GM18519 (cell line): ENCODE measurements at regions not wholly inside any gene's neighbourhood (a gene's known extent, or its start where the extent isn't known, plus 50 kb on each side); places are given as distances from the start of the nearest gene placed in this dataset.

ENCODE experiments used
- ATAC-seq: cut with Tn5 transposase; IDR thresholded peaks from one replicate; pipeline ENCODE4 v1.9.1; 2021; ENCODE audit warnings: mild to moderate bottlenecking, moderate library complexity; ENCODE audit not compliant: unreplicated experiment, low FRiP score

- ATAC-seq, result no peak
These were observed 183.1 kb downstream of the INO80D start for GRCh38 chr2:205902900-205903237.

GRCh38 chr2:205902041-205902899 lies 183.7 kb downstream of the INO80D start:
- no peak for ATAC-seq

- no peak for ATAC-seq
These were observed 184.5 kb downstream of the INO80D start for GRCh38 chr2:205901491-205901890.

DNA sequence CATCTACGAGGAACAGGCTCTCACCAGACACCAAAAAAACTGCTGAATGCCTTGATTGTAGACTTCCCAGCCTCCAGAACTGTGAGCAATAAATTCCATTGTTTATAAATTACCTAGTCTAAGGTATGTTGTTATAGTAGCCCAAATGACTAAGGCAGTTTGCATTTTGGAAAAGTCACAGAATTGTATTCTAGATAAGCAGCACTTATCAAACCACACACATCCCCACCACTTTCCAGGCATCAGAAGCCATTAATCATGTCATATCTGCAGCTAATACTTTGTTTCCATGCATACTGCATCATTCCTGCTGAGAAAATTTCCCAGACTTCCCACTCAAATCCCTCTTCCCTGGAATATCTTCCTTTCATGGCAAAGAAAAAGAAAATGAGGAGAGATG lies 187.2 kb downstream of the INO80D start:
- ATAC-seq, result no peak

- no peak for ATAC-seq
These were observed 189.9 kb downstream of the INO80D start for GRCh38 chr2:205895981-205896655.

DNA sequence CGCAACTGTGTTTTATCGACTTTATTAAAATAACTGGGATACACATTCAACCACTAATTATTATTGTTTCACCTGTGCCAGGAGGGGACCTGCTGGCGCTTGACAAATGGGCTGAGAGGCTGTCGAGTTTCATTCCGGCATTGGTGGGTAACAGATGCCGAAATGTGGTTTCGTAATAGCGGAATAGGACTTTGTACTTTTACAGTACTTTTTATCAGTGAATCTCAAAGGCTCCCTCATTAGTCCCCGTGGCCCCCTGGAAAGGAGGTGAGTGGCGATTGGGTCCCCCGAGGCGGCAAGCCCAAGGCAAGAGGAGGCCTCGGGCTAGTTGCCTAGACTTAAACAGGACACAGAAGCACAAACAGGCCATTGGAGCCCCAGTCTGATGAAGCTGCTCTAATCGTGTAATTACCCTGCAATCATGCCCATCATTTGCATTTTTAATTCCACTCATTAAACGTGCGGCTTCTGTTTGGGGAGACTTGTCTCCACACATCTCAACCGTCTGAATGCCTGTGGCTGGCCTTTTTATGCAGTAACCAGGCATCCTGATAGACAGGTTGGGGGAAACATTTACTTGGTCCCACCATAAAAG lies 193.2 kb downstream of the INO80D start:
- ATAC-seq, result no peak

DNA sequence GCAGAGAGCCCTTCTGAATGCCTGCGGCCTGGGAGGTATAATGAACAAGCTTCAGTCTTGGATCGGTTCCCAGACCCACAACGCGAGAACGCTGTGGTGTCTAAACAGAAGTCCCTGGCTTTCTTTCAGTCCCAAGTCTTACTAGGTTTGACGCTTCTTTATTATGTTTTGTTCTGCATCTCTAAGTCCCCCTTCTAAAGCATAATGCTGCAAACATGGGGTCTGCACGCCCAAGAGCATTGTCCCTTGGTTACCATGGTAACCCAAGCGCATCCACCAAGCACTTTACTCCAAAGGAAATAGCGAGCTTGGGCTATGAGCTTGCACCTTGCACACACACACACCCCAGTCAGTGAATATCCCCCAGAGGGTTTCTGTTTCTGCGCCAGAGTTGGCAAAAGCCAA lies 193.7 kb downstream of the INO80D start:
- ATAC-seq, result no peak

- ATAC-seq, result no peak
These were observed 196.9 kb downstream of the INO80D start for GRCh38 chr2:205889114-205889513.

GRCh38 chr2:205887637-205888036 lies 198.3 kb downstream of the INO80D start:
- ATAC-seq, result no peak

DNA sequence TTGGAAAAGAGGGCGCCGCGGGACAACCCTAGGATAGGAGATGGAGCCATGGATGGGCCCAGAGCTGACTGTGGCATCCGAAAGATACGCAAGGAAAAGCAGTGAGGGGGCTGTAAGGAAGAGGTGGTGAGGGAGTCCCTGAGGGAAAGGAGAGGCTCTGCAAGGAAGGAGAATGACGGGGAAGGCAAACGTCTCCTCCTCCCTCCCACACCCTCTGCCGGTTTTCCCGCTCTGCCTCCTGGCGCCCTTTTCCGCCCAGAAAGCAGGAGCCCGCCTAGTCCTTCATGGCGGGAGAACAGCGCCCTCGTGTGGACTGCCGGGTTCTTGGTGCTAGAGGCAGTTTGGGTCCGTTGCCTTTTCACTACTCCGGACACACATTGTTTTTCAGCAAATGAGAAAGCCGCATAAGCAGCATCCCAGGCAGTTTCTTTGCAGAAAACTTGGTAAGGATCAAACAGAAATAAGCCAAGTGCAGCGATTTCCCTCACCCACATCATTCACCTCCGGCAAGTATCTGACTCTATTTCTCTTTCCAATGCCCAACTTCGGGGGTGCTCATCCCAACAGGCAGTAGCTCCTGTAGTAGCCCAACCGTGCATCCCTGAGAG lies 200.4 kb downstream of the INO80D start:
- ATAC-seq, result no peak

DNA sequence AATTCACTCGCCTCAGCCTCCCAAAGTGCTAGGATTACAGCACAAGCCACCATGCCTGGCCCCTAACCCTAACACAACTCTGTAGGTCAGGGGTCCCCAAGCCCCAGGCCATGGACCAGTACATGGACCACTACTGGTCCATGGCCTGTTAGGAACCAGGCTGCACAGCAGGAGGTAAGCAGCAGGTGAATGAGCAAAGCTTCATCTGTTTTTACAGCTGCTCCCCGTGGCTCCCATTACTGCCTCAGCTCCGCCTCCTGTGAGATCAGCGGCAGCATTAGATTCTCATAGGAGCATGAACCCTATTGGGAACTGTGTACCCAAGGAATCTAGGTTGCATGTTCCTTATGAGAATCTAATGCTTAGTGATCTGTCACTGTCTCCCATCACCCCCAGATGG lies 201.7 kb downstream of the NRP2 start:
- ATAC-seq, result no peak

DNA sequence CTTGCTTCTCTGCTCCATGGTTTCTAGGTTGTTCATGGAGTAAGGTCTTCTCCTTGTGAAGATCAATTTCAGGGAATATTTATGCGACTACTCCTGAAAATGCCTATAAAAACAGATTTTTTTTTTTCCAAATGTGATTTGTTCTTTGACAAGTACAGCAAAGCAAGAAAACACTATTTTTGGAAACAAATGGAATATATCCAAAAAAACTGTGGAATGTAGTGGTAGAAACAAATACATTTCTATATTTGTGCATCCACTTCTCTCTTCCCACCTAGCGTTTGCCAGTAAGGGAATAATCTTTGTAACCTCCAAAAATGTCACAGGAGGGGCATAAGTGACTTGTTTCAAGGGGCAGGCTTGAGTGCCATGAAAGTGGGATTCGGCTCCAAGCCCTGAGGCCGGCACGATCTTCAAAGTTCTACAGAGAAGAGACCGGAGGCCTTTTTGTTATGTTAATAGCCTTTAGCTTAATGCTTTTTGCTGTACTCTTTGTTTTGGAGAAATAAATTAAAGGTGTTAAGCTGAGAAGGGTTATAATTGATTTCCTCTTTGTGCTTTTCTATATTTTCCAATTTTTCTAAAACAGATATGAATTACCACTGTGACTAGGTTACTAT lies 200.6 kb downstream of the NRP2 start:
- ATAC-seq, result no peak

DNA sequence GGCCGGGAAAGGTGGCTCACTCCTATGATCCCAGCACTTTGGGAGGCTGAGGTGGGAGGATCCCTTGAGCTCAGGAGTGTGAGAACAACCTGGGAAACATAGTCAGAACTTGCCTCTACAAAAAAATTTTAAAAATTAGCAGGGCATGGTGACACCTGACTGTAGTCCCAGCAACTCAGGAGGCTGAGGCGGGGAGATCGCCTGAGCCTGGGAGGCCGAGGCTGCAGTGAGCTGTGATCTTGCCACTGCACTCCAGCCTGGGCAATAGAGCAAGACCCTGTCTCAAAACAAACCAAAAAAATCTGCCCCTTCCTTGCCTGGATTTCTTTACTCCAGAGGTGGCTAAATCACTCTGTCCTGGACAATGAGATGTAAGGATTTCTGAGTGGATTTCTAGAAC lies 197.7 kb downstream of the NRP2 start:
- ATAC-seq, result no peak

DNA sequence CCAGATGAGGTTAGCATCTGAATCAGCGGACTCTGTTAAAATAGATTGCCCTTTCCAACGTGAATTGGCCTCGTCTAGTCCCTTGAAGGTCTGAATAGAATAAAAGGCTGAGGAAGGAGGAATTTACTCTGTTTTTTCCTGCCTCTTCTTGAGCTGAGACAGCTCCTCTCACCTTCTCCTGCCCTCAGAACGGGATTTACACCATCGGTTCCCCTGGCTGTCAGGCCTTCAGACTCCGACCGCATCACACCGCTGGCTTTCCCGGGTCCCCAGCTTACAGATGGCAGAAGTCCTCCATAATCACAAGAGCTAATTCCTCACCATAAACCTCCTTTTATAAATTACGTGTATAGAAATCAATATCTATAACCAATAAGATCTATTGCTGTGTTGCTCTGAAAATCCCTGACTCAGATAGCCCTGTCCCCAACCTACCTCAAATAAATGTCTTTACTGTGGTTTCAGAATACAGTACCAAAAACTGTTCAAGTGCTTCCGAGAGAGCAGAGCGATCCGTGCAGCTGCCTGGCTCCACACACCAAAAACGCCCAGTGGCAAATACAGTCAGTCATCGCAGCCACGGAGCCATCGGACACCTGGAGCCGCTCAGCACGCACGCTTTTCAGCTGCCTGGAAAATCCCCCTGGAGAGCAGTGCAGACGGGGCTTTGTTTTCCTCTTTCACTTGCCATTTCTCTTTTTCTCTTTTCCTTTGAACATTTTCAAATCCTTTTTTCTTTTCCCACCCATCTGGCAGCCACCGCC lies 196.9 kb downstream of the NRP2 start:
- no peak for ATAC-seq

DNA sequence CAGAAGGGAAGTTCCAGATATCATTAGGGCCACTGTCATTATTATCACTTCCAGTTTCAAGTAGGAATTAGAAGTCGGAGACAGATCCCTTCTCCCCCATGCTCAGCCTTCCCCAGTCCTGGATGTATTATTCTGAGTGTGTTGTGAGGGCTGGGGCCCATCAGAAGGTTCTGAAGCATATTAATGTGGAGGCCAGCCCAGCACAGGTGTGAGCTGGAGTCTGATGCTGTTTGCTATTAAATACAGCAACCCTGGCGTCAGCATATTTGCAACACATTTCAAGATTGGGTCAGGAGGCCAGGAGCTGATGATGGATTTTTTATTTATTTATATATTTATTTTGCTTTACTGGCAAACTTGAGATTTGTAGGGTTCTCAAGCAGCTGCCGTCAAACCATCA lies 195.2 kb downstream of the NRP2 start:
- ATAC-seq, result no peak

- ATAC-seq, result no peak
These were observed 193.8 kb downstream of the NRP2 start for GRCh38 chr2:205876127-205876526.

GRCh38 chr2:205872716-205873115 lies 190.4 kb downstream of the NRP2 start:
- ATAC-seq, result no peak

- ATAC-seq, result no peak
These were observed 187.1 kb downstream of the NRP2 start for GRCh38 chr2:205869439-205869838.

DNA sequence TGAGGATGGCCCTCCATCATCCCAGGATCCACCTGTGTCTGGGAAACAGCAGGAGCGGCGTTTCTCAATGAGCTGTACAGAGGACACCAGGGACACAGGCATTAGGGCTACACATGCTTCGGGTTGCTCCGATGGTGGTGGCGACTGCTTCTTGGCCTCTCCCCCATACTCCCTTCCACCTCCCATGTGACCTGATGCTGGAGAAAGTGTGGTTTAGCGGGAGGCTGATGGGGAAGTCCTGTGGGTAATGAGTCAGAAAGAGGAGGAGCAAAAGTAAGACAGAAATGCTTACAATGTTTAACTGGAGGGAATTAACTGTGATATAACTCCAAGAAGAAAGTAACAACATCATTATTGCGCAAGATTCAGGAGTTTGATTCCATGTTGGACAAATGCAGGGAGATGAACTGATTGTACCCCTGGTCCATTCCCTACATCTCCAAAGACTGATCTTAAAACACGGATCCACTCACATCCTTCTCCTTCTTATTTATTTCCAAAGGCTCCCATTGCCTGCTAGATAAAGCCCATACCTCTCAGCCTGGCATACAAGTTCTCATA lies 186.6 kb downstream of the NRP2 start:
- ATAC-seq, result no peak

DNA sequence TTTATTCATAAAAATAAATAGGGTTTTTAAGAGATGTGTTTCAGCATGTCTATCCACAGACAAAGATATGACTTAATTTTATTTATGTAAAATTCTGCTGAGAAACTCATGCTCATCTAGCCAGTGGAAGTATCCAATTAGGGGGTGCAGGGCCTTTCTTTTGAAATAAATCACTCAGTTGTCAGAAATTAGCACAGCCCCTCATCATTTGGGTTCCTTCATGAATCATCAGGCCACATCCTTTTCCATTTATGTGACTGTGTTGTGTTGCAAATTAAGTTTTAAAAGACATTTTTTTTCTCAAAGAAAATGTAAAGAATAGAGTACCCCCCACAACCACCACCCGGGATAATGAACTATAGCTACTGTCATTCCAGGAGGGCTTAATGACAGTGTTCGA lies 185.8 kb downstream of the NRP2 start:
- no peak for ATAC-seq
